ENCODE measurements at regions not wholly inside any gene's neighbourhood (a gene's known extent, or its start where the extent isn't known, plus 50 kb on each side); places are given as distances from the start of the nearest gene placed in this dataset.
"Not testable (repeated sequence)": the region's sequence is repeated elsewhere in the genome, so short reads cannot be mapped to it uniquely, and the experiment has no call there.

GRCh38 chr9:65392611-65393010, 107.6 kb upstream of the FOXD4L5 start:
- not testable (repeated sequence) for TF ChIP-seq POLR2AphosphoS5 (IDR thresholded peaks at IDR 0.05; ENCODE audit: low read depth, low read length); POLR2A (IDR thresholded peaks at IDR 0.05; ENCODE audit: borderline replicate concordance, extremely low read depth, insufficient read depth, insufficient read length)
